ENCODE measurements at regions not wholly inside any gene's neighbourhood (a gene's known extent, or its start where the extent isn't known, plus 50 kb on each side); places are given as distances from the start of the nearest gene placed in this dataset.

DNA sequence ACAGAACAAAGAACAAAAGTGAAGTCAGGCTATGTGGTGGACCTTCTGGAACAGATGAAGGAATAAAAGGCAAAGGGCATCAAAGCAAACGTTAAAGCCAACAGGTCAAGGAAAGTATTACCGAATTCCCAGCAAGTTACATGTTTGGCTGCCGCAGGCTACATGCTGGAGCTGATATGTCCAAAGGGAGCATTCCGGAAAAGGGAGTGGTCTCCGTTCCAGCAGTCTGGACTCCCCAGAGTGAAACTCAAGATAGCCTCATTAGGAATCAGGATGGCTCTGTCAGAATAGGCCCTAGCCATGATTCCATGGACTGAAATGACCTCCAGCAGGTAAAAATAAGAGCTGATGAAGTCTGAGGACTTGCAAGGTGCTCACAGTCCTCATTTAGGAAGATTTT, 379.8 kb upstream of the PRICKLE1 start:
- Histone ChIP-seq H3K27ac (ENCODE audit: extremely low read depth, low read depth, low read length) (no peak overlapping the region), H3K4me1 (ENCODE audit: control insufficient read depth, insufficient read depth, low read length) (peaks cover 4% of the 10 kb centered on the region; the same call in 1 of the 2 replicates), H3K4me3 (ENCODE audit: low read depth, low read length) (no peak overlapping the region), H3K36me3 (ENCODE audit: control insufficient read depth in 2 of 2, insufficient read depth in 1 of 2, low read length in 2 of 2) (no peaks in the 10 kb centered on the region), H3K9me3 (ENCODE audit: control insufficient read depth, insufficient read depth, low read depth, low read length) (0 out of 2 replicates have a peak, but pooled peaks cover 2% of the 10 kb centered on the region)
- ChIA-PET POLR2A (no interaction called here), CTCF (no interaction called here)
- TF ChIP-seq ZNF221 (tag by site-specific recombination; IDR thresholded peaks at IDR 0.05; ENCODE audit: borderline replicate concordance) (no peak), ZNF394 (tag by site-specific recombination; IDR thresholded peaks at IDR 0.05; ENCODE audit: borderline replicate concordance) (no peak), ZNF837 (tag by site-specific recombination; IDR thresholded peaks at IDR 0.05) (no peak), HOXD13 (CRISPR knock-in tag; IDR thresholded peaks at IDR 0.05; ENCODE audit: borderline replicate concordance) (no peak), ZNF677 (tag by site-specific recombination; IDR thresholded peaks at IDR 0.05) (no peak), ZNF830 (tag by site-specific recombination; IDR thresholded peaks at IDR 0.05; ENCODE audit: low read depth) (no peak), ZNF175 (tag by site-specific recombination; IDR thresholded peaks at IDR 0.05) (no peak), ZNF514 (tag by site-specific recombination; IDR thresholded peaks at IDR 0.05) (no peak)
- TF ChIP-seq, protein P1, sequence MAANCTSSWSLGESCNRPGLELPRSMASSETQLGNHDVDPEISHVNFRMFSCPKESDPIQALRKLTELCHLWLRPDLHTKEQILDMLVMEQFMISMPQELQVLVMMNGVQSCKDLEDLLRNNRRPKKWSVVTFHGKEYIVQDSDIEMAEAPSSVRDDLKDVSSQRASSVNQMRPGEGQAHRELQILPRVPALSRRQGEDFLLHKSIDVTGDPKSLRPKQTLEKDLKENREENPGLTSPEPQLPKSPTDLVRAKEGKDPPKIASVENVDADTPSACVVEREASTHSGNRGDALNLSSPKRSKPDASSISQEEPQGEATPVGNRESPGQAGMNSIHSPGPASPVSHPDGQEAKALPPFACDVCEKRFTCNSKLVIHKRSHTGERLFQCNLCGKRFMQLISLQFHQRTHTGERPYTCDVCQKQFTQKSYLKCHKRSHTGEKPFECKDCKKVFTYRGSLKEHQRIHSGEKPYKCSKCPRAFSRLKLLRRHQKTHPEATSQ (tag by site-specific recombination; IDR thresholded peaks at IDR 0.05): no peak

DNA sequence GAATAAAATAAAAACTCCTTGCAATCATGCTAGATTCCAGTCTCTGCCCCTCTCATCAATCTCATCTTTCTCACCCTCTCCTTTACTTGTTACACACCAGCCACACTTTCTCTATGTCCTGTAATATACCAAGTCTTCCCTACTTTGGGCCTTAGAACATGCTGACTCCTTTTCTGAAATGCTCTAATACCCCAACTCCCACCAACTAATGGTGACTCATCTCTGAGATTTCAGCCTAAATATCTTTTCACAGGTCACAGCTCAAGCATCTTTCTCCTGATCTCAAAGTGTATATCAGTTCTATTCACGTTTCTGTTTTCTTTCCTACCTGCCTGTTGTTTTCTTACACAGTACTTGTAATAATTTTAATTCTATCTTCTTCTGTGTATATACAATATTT, 378.9 kb upstream of the PRICKLE1 start:
- POLR2A ChIA-PET: no interaction called here
- no peak overlapping the region for H3K4me3 ChIP-seq (ENCODE audit: low read depth, low read length)
- no peak overlapping the region for H3K27ac ChIP-seq (ENCODE audit: extremely low read depth, low read depth, low read length)
- CTCF ChIA-PET: no interaction called here
- H3K36me3 ChIP-seq (ENCODE audit: control insufficient read depth in 2 of 2, insufficient read depth in 1 of 2, low read length in 2 of 2): no peaks in the 10 kb centered on the region
- H3K4me1 ChIP-seq (ENCODE audit: control insufficient read depth, insufficient read depth, low read length): peaks cover 4% of the 10 kb centered on the region; the same call in 1 of the 2 replicates
- H3K9me3 ChIP-seq (ENCODE audit: control insufficient read depth, insufficient read depth, low read depth, low read length): 0 out of 2 replicates have a peak, but pooled peaks cover 2% of the 10 kb centered on the region
- TF ChIP-seq ZBTB48 (tag by site-specific recombination; IDR thresholded peaks at IDR 0.05): no peak
- TF ChIP-seq, protein P2, sequence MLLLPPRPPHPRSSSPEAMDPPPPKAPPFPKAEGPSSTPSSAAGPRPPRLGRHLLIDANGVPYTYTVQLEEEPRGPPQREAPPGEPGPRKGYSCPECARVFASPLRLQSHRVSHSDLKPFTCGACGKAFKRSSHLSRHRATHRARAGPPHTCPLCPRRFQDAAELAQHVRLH (tag by site-specific recombination; IDR thresholded peaks at IDR 0.05): no peak
- no peak for TF ChIP-seq SETDB1 (IDR thresholded peaks at IDR 0.05; ENCODE audit: insufficient read length, low read length)
- TF ChIP-seq GLI4 (tag by site-specific recombination; IDR thresholded peaks at IDR 0.05): no peak
- no peak for TF ChIP-seq ZNF610 (tag by site-specific recombination; IDR thresholded peaks at IDR 0.05; ENCODE audit: borderline replicate concordance)
- no peak for TF ChIP-seq OSR2 (tag by site-specific recombination; IDR thresholded peaks at IDR 0.05)
- TF ChIP-seq, protein P3, sequence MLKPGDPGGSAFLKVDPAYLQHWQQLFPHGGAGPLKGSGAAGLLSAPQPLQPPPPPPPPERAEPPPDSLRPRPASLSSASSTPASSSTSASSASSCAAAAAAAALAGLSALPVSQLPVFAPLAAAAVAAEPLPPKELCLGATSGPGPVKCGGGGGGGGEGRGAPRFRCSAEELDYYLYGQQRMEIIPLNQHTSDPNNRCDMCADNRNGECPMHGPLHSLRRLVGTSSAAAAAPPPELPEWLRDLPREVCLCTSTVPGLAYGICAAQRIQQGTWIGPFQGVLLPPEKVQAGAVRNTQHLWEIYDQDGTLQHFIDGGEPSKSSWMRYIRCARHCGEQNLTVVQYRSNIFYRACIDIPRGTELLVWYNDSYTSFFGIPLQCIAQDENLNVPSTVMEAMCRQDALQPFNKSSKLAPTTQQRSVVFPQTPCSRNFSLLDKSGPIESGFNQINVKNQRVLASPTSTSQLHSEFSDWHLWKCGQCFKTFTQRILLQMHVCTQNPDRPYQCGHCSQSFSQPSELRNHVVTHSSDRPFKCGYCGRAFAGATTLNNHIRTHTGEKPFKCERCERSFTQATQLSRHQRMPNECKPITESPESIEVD (tag by site-specific recombination; IDR thresholded peaks at IDR 0.05): no peak
- TF ChIP-seq ZNF664 (tag by site-specific recombination; IDR thresholded peaks at IDR 0.05): no peak
- TF ChIP-seq KLF9 (tag by site-specific recombination; IDR thresholded peaks at IDR 0.05; ENCODE audit: low read depth): no peak
- TF ChIP-seq, protein P4, sequence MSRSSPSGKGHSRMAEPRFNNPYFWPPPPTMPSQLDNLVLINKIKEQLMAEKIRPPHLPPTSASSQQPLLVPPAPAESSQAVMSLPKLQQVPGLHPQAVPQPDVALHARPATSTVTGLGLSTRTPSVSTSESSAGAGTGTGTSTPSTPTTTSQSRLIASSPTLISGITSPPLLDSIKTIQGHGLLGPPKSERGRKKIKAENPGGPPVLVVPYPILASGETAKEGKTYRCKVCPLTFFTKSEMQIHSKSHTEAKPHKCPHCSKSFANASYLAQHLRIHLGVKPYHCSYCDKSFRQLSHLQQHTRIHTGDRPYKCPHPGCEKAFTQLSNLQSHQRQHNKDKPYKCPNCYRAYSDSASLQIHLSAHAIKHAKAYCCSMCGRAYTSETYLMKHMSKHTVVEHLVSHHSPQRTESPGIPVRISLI (tag by site-specific recombination; IDR thresholded peaks at IDR 0.05): no peak
